BE2C (cell line): ENCODE measurements at regions not wholly inside any gene's neighbourhood (a gene's known extent, or its start where the extent isn't known, plus 50 kb on each side); places are given as distances from the start of the nearest gene placed in this dataset.
"Not testable (repeated sequence)": the region's sequence is repeated elsewhere in the genome, so short reads cannot be mapped to it uniquely, and the experiment has no call there.

Experiments
- DNase-seq: peaks from one replicate; pipeline ENCODE4 v3.0.0-alpha.2; 2020
- H3K27me3 ChIP-seq: fragments of 250-450 bp; sonication (Bioruptor Pico); 2 replicates; pipeline ENCODE4 v1.5.1; 2020; ENCODE audit warnings: mild to moderate bottlenecking
- H3K36me3 ChIP-seq: fragments of 250-450 bp; sonication (Bioruptor Pico); 2 replicates; pipeline ENCODE4 v1.5.1; 2020; ENCODE audit warnings: mild to moderate bottlenecking
- H3K4me1 ChIP-seq: fragments of 250-450 bp; sonication (Bioruptor Pico); 2 replicates; pipeline ENCODE4 v1.5.1; 2020
- H3K4me3 ChIP-seq: 2 replicates; pipeline ENCODE4 v1.5.1; 2011; ENCODE audit warnings: low read depth, low read length
- H3K9me3 ChIP-seq: fragments of 250-450 bp; sonication (Bioruptor Pico); 2 replicates; pipeline ENCODE4 v1.5.1; 2020
- CTCF ChIP-seq: IDR thresholded peaks from 2 replicates; pipeline ENCODE4 v1.5.1; 2012; ENCODE audit warnings: mild to moderate bottlenecking, low read depth, low read length

GRCh38 chr2:171266102-171266501 is 105.4 kb upstream of the TLK1 start:
- no peak overlapping the region for H3K4me3 ChIP-seq
- no peaks in the 10 kb centered on the region for H3K9me3 ChIP-seq
- H3K4me1 ChIP-seq: no peaks in the 10 kb centered on the region
- H3K36me3 ChIP-seq: no peaks in the 10 kb centered on the region
- no peak for TF ChIP-seq CTCF
- DNase-seq: no peak
- no peaks in the 10 kb centered on the region for H3K27me3 ChIP-seq

- H3K4me3 ChIP-seq, DNase-seq, H3K9me3 ChIP-seq, H3K4me1 ChIP-seq, H3K36me3 ChIP-seq, H3K27me3 ChIP-seq: not testable (repeated sequence)
Measured at GRCh38 chr2:171261529-171261928, 100.8 kb upstream of the TLK1 start.

- H3K9me3 ChIP-seq: no peaks in the 10 kb centered on the region
- H3K4me1 ChIP-seq: no peaks in the 10 kb centered on the region
- H3K27me3 ChIP-seq: no peaks in the 10 kb centered on the region
- no peak for TF ChIP-seq CTCF
- H3K4me3 ChIP-seq: no peak overlapping the region
- DNase-seq: no peak
- no peaks in the 10 kb centered on the region for H3K36me3 ChIP-seq
Measured at GRCh38 chr2:171260471-171261424, 100.1 kb upstream of the TLK1 start.

DNA sequence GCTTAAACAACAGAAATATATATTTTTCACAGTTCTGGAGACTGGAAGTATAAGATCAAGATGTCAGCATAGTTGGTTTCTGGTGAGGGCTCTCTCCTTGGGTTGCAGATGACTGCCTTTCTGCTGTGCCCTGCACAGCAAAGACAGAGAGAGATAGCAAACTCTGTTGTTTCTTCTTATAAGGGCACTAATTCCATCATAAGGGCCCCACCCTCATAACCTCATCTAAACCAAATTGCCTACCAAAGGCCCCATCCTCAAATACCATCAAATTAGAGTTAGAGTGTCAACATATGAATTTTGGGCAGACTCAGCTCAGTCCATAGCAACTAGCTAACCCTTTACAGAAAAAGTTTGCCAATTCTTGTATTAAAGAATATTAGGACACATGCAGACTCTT is 94.0 kb upstream of the TLK1 start:
- Histone ChIP-seq H3K36me3 (no peaks in the 10 kb centered on the region), H3K4me3 (no peak overlapping the region), H3K4me1 (no peaks in the 10 kb centered on the region), H3K27me3 (no peaks in the 10 kb centered on the region), H3K9me3 (no peaks in the 10 kb centered on the region)
- TF ChIP-seq CTCF: no peak
- no peak for DNase-seq

GRCh38 chr2:171253900-171254650 is 93.4 kb upstream of the TLK1 start:
- Histone ChIP-seq H3K9me3 (no peaks in the 10 kb centered on the region), H3K4me3 (no peak overlapping the region), H3K36me3 (no peaks in the 10 kb centered on the region), H3K27me3 (no peaks in the 10 kb centered on the region), H3K4me1 (no peaks in the 10 kb centered on the region)
- DNase-seq: no peak
- no peak for TF ChIP-seq CTCF

GRCh38 chr2:171253279-171253678 is 92.6 kb upstream of the TLK1 start:
- no peak for DNase-seq
- H3K4me1 ChIP-seq: no peaks in the 10 kb centered on the region
- TF ChIP-seq CTCF: no peak
- H3K4me3 ChIP-seq: no peak overlapping the region
- no peaks in the 10 kb centered on the region for H3K9me3 ChIP-seq
- H3K36me3 ChIP-seq: no peaks in the 10 kb centered on the region
- H3K27me3 ChIP-seq: no peaks in the 10 kb centered on the region
